ENCODE measurements at regions not wholly inside any gene's neighbourhood (a gene's known extent, or its start where the extent isn't known, plus 50 kb on each side); places are given as distances from the start of the nearest gene placed in this dataset.
"Not testable (repeated sequence)": the region's sequence is repeated elsewhere in the genome, so short reads cannot be mapped to it uniquely, and the experiment has no call there.

- TF ChIP-seq PAX5 (IDR thresholded peaks at IDR 0.05; ENCODE audit: insufficient read depth, low read length, severe bottlenecking): no peak
- TF ChIP-seq POLR2A (IDR thresholded peaks at IDR 0.05; ENCODE audit: low read depth, low read length): no peak
- TF ChIP-seq POLR2AphosphoS5 (IDR thresholded peaks at IDR 0.05; ENCODE audit: low read depth, low read length): no peak
- TF ChIP-seq POU2F2 (IDR thresholded peaks at IDR 0.05; ENCODE audit: low read depth, low read length): no peak
- TF ChIP-seq TAF1 (IDR thresholded peaks at IDR 0.05; ENCODE audit: low read depth, low read length): no peak
- no peak for TF ChIP-seq SPI1 (IDR thresholded peaks at IDR 0.05; ENCODE audit: low read depth, low read length)
- DNase-seq (ENCODE audit: insufficient read length, low spot score) (no peak), FAIRE-seq (no peak)
Observed at GRCh38 chr9:102769307-102769706, 225.8 kb upstream of the CYLC2 start.

GRCh38 chr9:102768002-102768401 is 227.1 kb upstream of the CYLC2 start:
- DNase-seq (ENCODE audit: insufficient read length, low spot score): no peak
- FAIRE-seq: no peak
- TF ChIP-seq POLR2A (IDR thresholded peaks at IDR 0.05; ENCODE audit: low read depth, low read length) (no peak), POU2F2 (IDR thresholded peaks at IDR 0.05; ENCODE audit: low read depth, low read length) (no peak), POLR2AphosphoS5 (IDR thresholded peaks at IDR 0.05; ENCODE audit: low read depth, low read length) (no peak), PAX5 (IDR thresholded peaks at IDR 0.05; ENCODE audit: insufficient read depth, low read length, severe bottlenecking) (no peak), TAF1 (IDR thresholded peaks at IDR 0.05; ENCODE audit: low read depth, low read length) (no peak), SPI1 (IDR thresholded peaks at IDR 0.05; ENCODE audit: low read depth, low read length) (no peak)

DNA sequence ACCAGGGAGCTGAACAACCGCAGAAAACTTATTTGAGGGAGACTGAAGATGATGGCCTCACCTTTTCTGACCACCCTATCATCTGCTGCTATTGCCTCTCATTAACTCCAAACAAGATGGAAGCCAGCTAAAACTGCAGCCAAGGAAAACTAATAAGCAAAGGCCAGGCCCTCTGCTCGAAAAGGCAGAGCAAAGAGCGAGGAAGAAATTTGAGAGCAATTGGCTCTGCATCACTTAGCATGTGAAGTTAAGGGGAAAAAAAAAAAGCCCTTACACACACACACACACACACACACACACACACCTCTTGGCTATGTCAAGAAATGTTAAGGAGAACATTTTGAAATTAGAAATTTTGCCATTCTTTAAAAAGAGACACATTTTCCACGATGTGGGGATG is 228.1 kb upstream of the CYLC2 start:
- no peak for DNase-seq (ENCODE audit: insufficient read length, low spot score)
- no peak for TF ChIP-seq POLR2A (IDR thresholded peaks at IDR 0.05; ENCODE audit: low read depth, low read length)
- TF ChIP-seq POLR2AphosphoS5 (IDR thresholded peaks at IDR 0.05; ENCODE audit: low read depth, low read length): no peak
- TF ChIP-seq POU2F2 (IDR thresholded peaks at IDR 0.05; ENCODE audit: low read depth, low read length): no peak
- TF ChIP-seq SPI1 (IDR thresholded peaks at IDR 0.05; ENCODE audit: low read depth, low read length): no peak
- TF ChIP-seq TAF1 (IDR thresholded peaks at IDR 0.05; ENCODE audit: low read depth, low read length): no peak
- TF ChIP-seq PAX5 (IDR thresholded peaks at IDR 0.05; ENCODE audit: insufficient read depth, low read length, severe bottlenecking): no peak
- FAIRE-seq: no peak

- DNase-seq (ENCODE audit: insufficient read length, low spot score): no peak
- no peak for TF ChIP-seq SPI1 (IDR thresholded peaks at IDR 0.05; ENCODE audit: low read depth, low read length)
- no peak for TF ChIP-seq POLR2AphosphoS5 (IDR thresholded peaks at IDR 0.05; ENCODE audit: low read depth, low read length)
- no peak for TF ChIP-seq PAX5 (IDR thresholded peaks at IDR 0.05; ENCODE audit: insufficient read depth, low read length, severe bottlenecking)
- no peak for TF ChIP-seq POLR2A (IDR thresholded peaks at IDR 0.05; ENCODE audit: low read depth, low read length)
- TF ChIP-seq POU2F2 (IDR thresholded peaks at IDR 0.05; ENCODE audit: low read depth, low read length): no peak
- TF ChIP-seq TAF1 (IDR thresholded peaks at IDR 0.05; ENCODE audit: low read depth, low read length): no peak
- FAIRE-seq: no peak
Observed at GRCh38 chr9:102740578-102740977, 254.6 kb upstream of the CYLC2 start.

DNA sequence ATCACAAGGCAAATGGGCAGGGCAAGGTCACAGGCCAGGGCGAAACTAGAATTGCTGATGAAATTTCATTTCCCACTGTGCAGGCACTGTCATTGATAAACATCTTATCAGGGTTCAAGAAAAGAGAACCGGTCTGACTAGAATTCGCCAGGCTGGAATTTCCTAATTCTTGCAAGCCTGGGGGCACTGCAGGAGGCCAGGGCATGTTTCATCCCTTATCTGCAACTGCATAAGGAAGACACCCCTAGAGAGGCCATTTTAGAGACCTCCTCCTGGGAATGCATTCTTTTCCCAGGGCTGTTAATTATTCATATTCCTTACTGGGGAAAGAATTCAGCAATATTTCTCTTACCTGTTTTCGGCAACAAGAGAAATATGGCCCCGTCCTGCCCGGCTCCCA is 266.2 kb upstream of the CYLC2 start:
- TF ChIP-seq PAX5 (IDR thresholded peaks at IDR 0.05; ENCODE audit: insufficient read depth, low read length, severe bottlenecking): no peak
- no peak for FAIRE-seq
- DNase-seq (ENCODE audit: insufficient read length, low spot score): no peak

GRCh38 chr9:102714184-102714583 is 280.9 kb upstream of the CYLC2 start:
- FAIRE-seq (no peak), DNase-seq (ENCODE audit: insufficient read length, low spot score) (no peak)
- TF ChIP-seq POLR2A (IDR thresholded peaks at IDR 0.05; ENCODE audit: low read depth, low read length): no peak
- no peak for TF ChIP-seq SPI1 (IDR thresholded peaks at IDR 0.05; ENCODE audit: low read depth, low read length)
- no peak for TF ChIP-seq TAF1 (IDR thresholded peaks at IDR 0.05; ENCODE audit: low read depth, low read length)

DNA sequence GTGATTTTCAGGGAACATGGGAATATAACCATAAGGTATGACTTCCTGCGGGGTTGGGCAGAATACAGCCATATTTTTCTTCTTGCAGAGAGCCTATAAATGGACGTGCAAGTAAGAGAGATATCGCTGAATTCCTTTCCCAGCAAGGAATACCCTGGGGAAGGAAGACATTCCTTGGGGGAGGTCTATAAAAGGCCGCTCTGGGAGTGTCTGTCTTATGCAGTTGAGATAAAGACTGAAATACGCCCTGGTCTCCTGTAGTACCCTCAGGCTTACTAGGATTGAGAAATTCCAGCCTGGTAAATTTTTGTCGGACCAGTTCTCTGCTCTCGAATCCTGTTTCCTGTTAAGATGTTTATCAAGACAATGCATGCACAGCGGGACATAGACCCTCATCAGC is 282.2 kb upstream of the CYLC2 start:
- not testable (repeated sequence) for DNase-seq (ENCODE audit: insufficient read length, low spot score); FAIRE-seq

DNA sequence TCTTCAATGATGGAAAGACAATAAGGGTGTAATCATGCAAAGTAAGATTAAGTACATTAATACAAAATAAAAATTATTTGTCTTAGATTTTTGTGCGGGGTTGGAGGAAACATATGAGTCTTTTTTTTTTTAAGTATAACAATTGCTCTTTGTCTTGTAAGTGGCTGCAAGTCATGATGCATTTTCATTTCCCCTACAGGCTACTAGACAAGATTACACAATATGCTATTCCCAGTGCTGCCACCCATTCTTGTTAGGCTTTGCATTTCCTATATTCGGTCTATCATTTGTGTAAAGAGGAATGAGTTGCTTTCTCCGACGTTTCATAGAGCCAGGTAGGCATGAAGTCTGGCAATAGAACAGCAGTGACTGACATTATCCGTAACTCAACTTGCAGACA is 294.2 kb upstream of the CYLC2 start:
- no peak for FAIRE-seq
- DNase-seq (ENCODE audit: insufficient read length, low spot score): no peak
- TF ChIP-seq POLR2AphosphoS5 (IDR thresholded peaks at IDR 0.05; ENCODE audit: low read depth, low read length) (no peak), SPI1 (IDR thresholded peaks at IDR 0.05; ENCODE audit: low read depth, low read length) (no peak), POLR2A (IDR thresholded peaks at IDR 0.05; ENCODE audit: low read depth, low read length) (no peak), POU2F2 (IDR thresholded peaks at IDR 0.05; ENCODE audit: low read depth, low read length) (no peak), PAX5 (IDR thresholded peaks at IDR 0.05; ENCODE audit: insufficient read depth, low read length, severe bottlenecking) (no peak), TAF1 (IDR thresholded peaks at IDR 0.05; ENCODE audit: low read depth, low read length) (no peak)

- DNase-seq (ENCODE audit: insufficient read length, low spot score): no peak
- no peak for FAIRE-seq
- TF ChIP-seq POLR2A (IDR thresholded peaks at IDR 0.05; ENCODE audit: low read depth, low read length): no peak
- no peak for TF ChIP-seq TAF1 (IDR thresholded peaks at IDR 0.05; ENCODE audit: low read depth, low read length)
- no peak for TF ChIP-seq POU2F2 (IDR thresholded peaks at IDR 0.05; ENCODE audit: low read depth, low read length)
Observed at GRCh38 chr9:102669220-102669619, 325.9 kb upstream of the CYLC2 start.

DNA sequence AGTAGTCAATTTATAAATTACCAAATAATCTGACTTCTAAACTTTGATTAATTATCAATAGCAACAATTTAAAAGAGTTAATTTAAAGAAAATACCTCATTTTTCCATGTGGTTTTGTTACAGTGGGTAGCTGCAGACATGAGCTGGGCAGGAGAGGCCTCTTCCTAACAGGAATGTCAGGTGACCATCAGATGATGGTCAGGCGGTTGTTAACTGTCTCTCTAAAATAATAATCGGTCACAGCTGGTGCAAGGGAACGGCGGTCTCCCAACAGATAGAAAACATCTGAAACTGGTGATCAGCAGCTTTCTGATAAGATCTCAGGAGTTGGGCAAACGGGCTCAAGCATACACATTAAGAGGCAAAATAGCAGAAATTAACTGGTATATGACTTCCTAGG is 342.7 kb upstream of the CYLC2 start:
- FAIRE-seq: no peak
- TF ChIP-seq SPI1 (IDR thresholded peaks at IDR 0.05; ENCODE audit: low read depth, low read length) (no peak), POLR2A (IDR thresholded peaks at IDR 0.05; ENCODE audit: low read depth, low read length) (no peak), POU2F2 (IDR thresholded peaks at IDR 0.05; ENCODE audit: low read depth, low read length) (no peak), TAF1 (IDR thresholded peaks at IDR 0.05; ENCODE audit: low read depth, low read length) (no peak), POLR2AphosphoS5 (IDR thresholded peaks at IDR 0.05; ENCODE audit: low read depth, low read length) (no peak), PAX5 (IDR thresholded peaks at IDR 0.05; ENCODE audit: insufficient read depth, low read length, severe bottlenecking) (no peak)

DNA sequence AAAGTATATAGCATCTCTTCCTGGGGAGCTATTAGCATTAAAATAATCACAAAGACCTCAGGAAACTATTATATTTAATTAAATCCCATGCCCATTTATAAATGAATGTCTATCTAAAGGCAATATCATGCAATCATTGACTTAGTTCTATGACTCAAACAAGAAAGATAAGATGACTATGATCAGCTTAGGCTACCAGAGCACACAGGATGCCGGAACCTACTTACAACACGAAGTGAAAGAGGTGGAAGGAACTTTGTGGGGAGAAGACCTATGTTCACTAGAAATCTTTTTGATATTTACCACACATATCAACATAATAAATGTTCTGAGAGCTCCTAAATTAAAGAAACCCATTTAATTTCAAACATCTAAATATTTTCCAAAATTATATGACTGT is 344.2 kb upstream of the CYLC2 start:
- FAIRE-seq: no peak
- TF ChIP-seq SPI1 (IDR thresholded peaks at IDR 0.05; ENCODE audit: low read depth, low read length) (no peak), TAF1 (IDR thresholded peaks at IDR 0.05; ENCODE audit: low read depth, low read length) (no peak), POU2F2 (IDR thresholded peaks at IDR 0.05; ENCODE audit: low read depth, low read length) (no peak), PAX5 (IDR thresholded peaks at IDR 0.05; ENCODE audit: insufficient read depth, low read length, severe bottlenecking) (no peak), POLR2AphosphoS5 (IDR thresholded peaks at IDR 0.05; ENCODE audit: low read depth, low read length) (no peak), POLR2A (IDR thresholded peaks at IDR 0.05; ENCODE audit: low read depth, low read length) (no peak)
- DNase-seq (ENCODE audit: insufficient read length, low spot score): no peak

More for the DNA sequence above, 342.7 kb upstream of the CYLC2 start:
- DNase-seq (ENCODE audit: insufficient read length, low spot score): no peak

Data from GM12891 (cell line).